ENCODE measurements at regions not wholly inside any gene's neighbourhood (a gene's known extent, or its start where the extent isn't known, plus 50 kb on each side); places are given as distances from the start of the nearest gene placed in this dataset.
A peak's percentile ranks its signal among the peaks of the same experiment; 100 is the strongest.

GRCh38 chr5:32848681-32849080 is 137.6 kb downstream of the NPR3 start:
- H3K23ac ChIP-seq (ENCODE audit: low read length) = no peak overlapping the region
- no peak overlapping the region for H2BK12ac ChIP-seq (ENCODE audit: low read length)
- no peak overlapping the region for H2AFZ ChIP-seq (ENCODE audit: insufficient read depth, low read length, poor library complexity)
- WGBS (ENCODE audit: extremely low coverage, insufficient coverage, insufficient read length) = no CpG with 5 or more reads among the region's 3 CpGs
- H2BK120ac ChIP-seq (ENCODE audit: insufficient read depth, low read length, poor library complexity) = no peak overlapping the region
- no peak overlapping the region for H4K12ac ChIP-seq (ENCODE audit: low read depth, low read length)
- no peak overlapping the region for H3K4me2 ChIP-seq (ENCODE audit: low read length)
- H3K9ac ChIP-seq (ENCODE audit: low read length) = no peak overlapping the region
- no peaks in the 10 kb centered on the region for H3K36me3 ChIP-seq (ENCODE audit: control insufficient read depth in 1 of 2, insufficient read depth in 2 of 2, low read length in 2 of 2)
- H3K79me1 ChIP-seq (ENCODE audit: low read length) = no peaks in the 10 kb centered on the region
- no peak overlapping the region for H2AK5ac ChIP-seq (ENCODE audit: low read length)
- no peak overlapping the region for H3K4ac ChIP-seq (ENCODE audit: low read depth, low read length)
- H2BK5ac ChIP-seq (ENCODE audit: low read depth, low read length, poor library complexity) = no peak overlapping the region
- H4K8ac ChIP-seq (ENCODE audit: low read depth, low read length) = no peak overlapping the region
- H3K27me3 ChIP-seq (ENCODE audit: insufficient read depth, low read length) = no peaks in the 10 kb centered on the region
- no peak overlapping the region for H3K14ac ChIP-seq (ENCODE audit: low read length)
- no peak overlapping the region for H3K27ac ChIP-seq (ENCODE audit: low read depth, low read length)
- peaks cover 2 to 3% of the 10 kb centered on the region in 2 experiments for H3K4me1 ChIP-seq (ENCODE audit: control insufficient read depth in 1 of 2, insufficient read depth in 2 of 2, low read length in 2 of 2)
- no peak overlapping the region for H4K91ac ChIP-seq (ENCODE audit: low read depth, low read length)
- H3K4me3 ChIP-seq (ENCODE audit: low read depth, low read length) = no peak overlapping the region
- no peaks in the 10 kb centered on the region for H3K79me2 ChIP-seq (ENCODE audit: control insufficient read depth, insufficient read depth, low read length, poor library complexity)
- H3K18ac ChIP-seq (ENCODE audit: low read length) = no peak overlapping the region
- DNase-seq = no peak
- no peaks in the 10 kb centered on the region for H3K9me3 ChIP-seq (ENCODE audit: insufficient read depth, low read depth, low read length)

- no peak overlapping the region for H2AFZ ChIP-seq (ENCODE audit: insufficient read depth, low read length, poor library complexity)
- WGBS (ENCODE audit: extremely low coverage, insufficient coverage, insufficient read length) = no CpG with 5 or more reads among the region's 5 CpGs
- H3K36me3 ChIP-seq (ENCODE audit: control insufficient read depth in 1 of 2, insufficient read depth in 2 of 2, low read length in 2 of 2) = no peaks in the 10 kb centered on the region
- no peak overlapping the region for H4K8ac ChIP-seq (ENCODE audit: low read depth, low read length)
- H3K27ac ChIP-seq (ENCODE audit: low read depth, low read length) = no peak overlapping the region
- no peak overlapping the region for H4K91ac ChIP-seq (ENCODE audit: low read depth, low read length)
- H3K23ac ChIP-seq (ENCODE audit: low read length) = no peak overlapping the region
- H3K4me2 ChIP-seq (ENCODE audit: low read length) = no peak overlapping the region
- H3K27me3 ChIP-seq (ENCODE audit: insufficient read depth, low read length) = no peaks in the 10 kb centered on the region
- H3K79me1 ChIP-seq (ENCODE audit: low read length) = no peaks in the 10 kb centered on the region
- no peak overlapping the region for H3K4ac ChIP-seq (ENCODE audit: low read depth, low read length)
- no peak overlapping the region for H3K4me3 ChIP-seq (ENCODE audit: low read depth, low read length)
- no peak overlapping the region for H3K18ac ChIP-seq (ENCODE audit: low read length)
- H2BK120ac ChIP-seq (ENCODE audit: insufficient read depth, low read length, poor library complexity) = no peak overlapping the region
- H4K12ac ChIP-seq (ENCODE audit: low read depth, low read length) = no peak overlapping the region
- no peak overlapping the region for H2BK5ac ChIP-seq (ENCODE audit: low read depth, low read length, poor library complexity)
- H3K14ac ChIP-seq (ENCODE audit: low read length) = no peak overlapping the region
- no peak overlapping the region for H2BK12ac ChIP-seq (ENCODE audit: low read length)
- H3K79me2 ChIP-seq (ENCODE audit: control insufficient read depth, insufficient read depth, low read length, poor library complexity) = no peaks in the 10 kb centered on the region
- peaks cover 2 to 3% of the 10 kb centered on the region in 2 experiments for H3K4me1 ChIP-seq (ENCODE audit: control insufficient read depth in 1 of 2, insufficient read depth in 2 of 2, low read length in 2 of 2)
- no peaks in the 10 kb centered on the region for H3K9me3 ChIP-seq (ENCODE audit: insufficient read depth, low read depth, low read length)
- H3K9ac ChIP-seq (ENCODE audit: low read length) = no peak overlapping the region
- DNase-seq = no peak
- no peak overlapping the region for H2AK5ac ChIP-seq (ENCODE audit: low read length)
These were observed 139.8 kb downstream of the NPR3 start for GRCh38 chr5:32850817-32851496.

DNA sequence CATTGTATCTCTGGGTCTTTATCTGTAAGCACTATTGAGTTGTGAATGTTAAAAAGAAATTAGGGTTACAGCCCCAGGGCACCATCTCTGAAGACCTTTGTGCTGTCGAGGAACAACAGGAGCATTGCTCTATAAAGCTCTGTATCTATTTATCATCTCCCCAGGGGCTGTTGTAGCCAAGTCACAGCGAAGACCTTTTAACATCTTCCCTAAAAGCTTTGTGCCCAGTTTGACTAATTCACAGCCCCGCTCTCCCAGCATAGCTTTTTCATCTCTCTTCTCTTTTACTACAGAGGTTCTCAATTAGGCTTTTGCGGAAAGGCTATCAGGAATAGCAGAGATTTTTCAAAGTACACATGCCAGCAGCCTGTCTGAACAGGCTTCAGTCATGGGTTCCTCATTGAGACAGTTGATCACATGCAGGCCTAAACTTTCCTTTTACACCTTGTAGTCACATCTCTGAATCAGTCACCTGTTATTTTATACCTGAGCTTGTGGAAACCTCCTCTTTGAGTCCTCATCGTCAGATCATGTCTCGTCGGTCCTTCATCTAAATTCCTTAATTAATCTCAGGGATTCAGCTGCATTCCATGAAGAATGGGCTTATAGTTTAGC is 140.5 kb downstream of the NPR3 start:
- Histone ChIP-seq H4K91ac (ENCODE audit: low read depth, low read length) (no peak overlapping the region), H3K27me3 (ENCODE audit: insufficient read depth, low read length) (no peaks in the 10 kb centered on the region), H2BK12ac (ENCODE audit: low read length) (no peak overlapping the region), H3K4me1 (ENCODE audit: control insufficient read depth in 1 of 2, insufficient read depth in 2 of 2, low read length in 2 of 2) (peaks cover 2 to 3% of the 10 kb centered on the region in 2 experiments), H3K36me3 (ENCODE audit: control insufficient read depth in 1 of 2, insufficient read depth in 2 of 2, low read length in 2 of 2) (no peaks in the 10 kb centered on the region), H3K27ac (ENCODE audit: low read depth, low read length) (no peak overlapping the region), H3K9ac (ENCODE audit: low read length) (no peak overlapping the region), H4K8ac (ENCODE audit: low read depth, low read length) (no peak overlapping the region), H3K23ac (ENCODE audit: low read length) (no peak overlapping the region), H3K79me1 (ENCODE audit: low read length) (no peaks in the 10 kb centered on the region), H3K4me3 (ENCODE audit: low read depth, low read length) (no peak overlapping the region), H2BK5ac (ENCODE audit: low read depth, low read length, poor library complexity) (no peak overlapping the region), H3K14ac (ENCODE audit: low read length) (no peak overlapping the region), H3K18ac (ENCODE audit: low read length) (no peak overlapping the region), H4K12ac (ENCODE audit: low read depth, low read length) (no peak overlapping the region), H2AFZ (ENCODE audit: insufficient read depth, low read length, poor library complexity) (no peak overlapping the region), H3K4me2 (ENCODE audit: low read length) (no peak overlapping the region), H2BK120ac (ENCODE audit: insufficient read depth, low read length, poor library complexity) (no peak overlapping the region), H3K4ac (ENCODE audit: low read depth, low read length) (no peak overlapping the region), H3K9me3 (ENCODE audit: insufficient read depth, low read depth, low read length) (no peaks in the 10 kb centered on the region), H2AK5ac (ENCODE audit: low read length) (no peak overlapping the region), H3K79me2 (ENCODE audit: control insufficient read depth, insufficient read depth, low read length, poor library complexity) (no peaks in the 10 kb centered on the region)
- WGBS (ENCODE audit: extremely low coverage, insufficient coverage, insufficient read length) = no CpG with 5 or more reads among the region's 7 CpGs
- DNase-seq = peak in 1 of 2 donors; percentile 5

- Histone ChIP-seq H4K91ac (ENCODE audit: low read depth, low read length) (no peak overlapping the region), H3K14ac (ENCODE audit: low read length) (no peak overlapping the region), H4K12ac (ENCODE audit: low read depth, low read length) (no peak overlapping the region), H3K9me3 (ENCODE audit: insufficient read depth, low read depth, low read length) (no peaks in the 10 kb centered on the region), H3K4me1 (ENCODE audit: control insufficient read depth in 1 of 2, insufficient read depth in 2 of 2, low read length in 2 of 2) (peaks cover 2 to 3% of the 10 kb centered on the region in 2 experiments), H3K4me2 (ENCODE audit: low read length) (no peak overlapping the region), H3K36me3 (ENCODE audit: control insufficient read depth in 1 of 2, insufficient read depth in 2 of 2, low read length in 2 of 2) (no peaks in the 10 kb centered on the region), H3K79me1 (ENCODE audit: low read length) (no peaks in the 10 kb centered on the region), H4K8ac (ENCODE audit: low read depth, low read length) (no peak overlapping the region), H3K18ac (ENCODE audit: low read length) (no peak overlapping the region), H2BK5ac (ENCODE audit: low read depth, low read length, poor library complexity) (no peak overlapping the region), H3K9ac (ENCODE audit: low read length) (no peak overlapping the region), H2AK5ac (ENCODE audit: low read length) (no peak overlapping the region), H2AFZ (ENCODE audit: insufficient read depth, low read length, poor library complexity) (no peak overlapping the region), H2BK120ac (ENCODE audit: insufficient read depth, low read length, poor library complexity) (no peak overlapping the region), H2BK12ac (ENCODE audit: low read length) (no peak overlapping the region), H3K4me3 (ENCODE audit: low read depth, low read length) (no peak overlapping the region), H3K27me3 (ENCODE audit: insufficient read depth, low read length) (no peaks in the 10 kb centered on the region), H3K79me2 (ENCODE audit: control insufficient read depth, insufficient read depth, low read length, poor library complexity) (no peaks in the 10 kb centered on the region), H3K27ac (ENCODE audit: low read depth, low read length) (no peak overlapping the region), H3K4ac (ENCODE audit: low read depth, low read length) (no peak overlapping the region), H3K23ac (ENCODE audit: low read length) (no peak overlapping the region)
- WGBS (ENCODE audit: extremely low coverage, insufficient coverage, insufficient read length) = no CpG with 5 or more reads among the region's 8 CpGs
- DNase-seq = peak in 1 of 2 donors; percentile 27
These were observed 141.4 kb downstream of the NPR3 start for GRCh38 chr5:32852535-32852934.
